ENCODE measurements at regions not wholly inside any gene's neighbourhood (a gene's known extent, or its start where the extent isn't known, plus 50 kb on each side); places are given as distances from the start of the nearest gene placed in this dataset.

DNA sequence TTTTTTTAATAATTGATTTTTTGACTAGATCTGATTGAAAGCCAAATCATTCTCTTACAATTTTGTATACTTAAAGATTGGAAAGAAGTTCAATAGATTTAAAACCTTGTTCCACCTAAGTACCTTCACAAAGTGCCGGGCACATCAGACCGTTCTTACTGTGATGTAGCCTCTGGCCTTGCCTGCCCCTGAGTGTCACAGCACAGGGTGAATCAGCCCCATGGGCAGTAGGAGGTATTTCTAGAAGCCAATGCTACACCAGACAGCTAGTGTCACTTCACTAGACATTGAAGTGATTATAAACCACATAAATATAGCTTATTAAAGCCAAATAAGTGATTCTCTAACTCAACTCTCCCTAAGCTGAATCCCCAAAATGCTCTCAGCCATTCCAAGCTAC, 131.3 kb downstream of the LACC1 start:
- TF ChIP-seq MTA1 (CRISPR knock-in tag; IDR thresholded peaks at IDR 0.05; ENCODE audit: borderline replicate concordance) = no peak
- TF ChIP-seq, protein P1, sequence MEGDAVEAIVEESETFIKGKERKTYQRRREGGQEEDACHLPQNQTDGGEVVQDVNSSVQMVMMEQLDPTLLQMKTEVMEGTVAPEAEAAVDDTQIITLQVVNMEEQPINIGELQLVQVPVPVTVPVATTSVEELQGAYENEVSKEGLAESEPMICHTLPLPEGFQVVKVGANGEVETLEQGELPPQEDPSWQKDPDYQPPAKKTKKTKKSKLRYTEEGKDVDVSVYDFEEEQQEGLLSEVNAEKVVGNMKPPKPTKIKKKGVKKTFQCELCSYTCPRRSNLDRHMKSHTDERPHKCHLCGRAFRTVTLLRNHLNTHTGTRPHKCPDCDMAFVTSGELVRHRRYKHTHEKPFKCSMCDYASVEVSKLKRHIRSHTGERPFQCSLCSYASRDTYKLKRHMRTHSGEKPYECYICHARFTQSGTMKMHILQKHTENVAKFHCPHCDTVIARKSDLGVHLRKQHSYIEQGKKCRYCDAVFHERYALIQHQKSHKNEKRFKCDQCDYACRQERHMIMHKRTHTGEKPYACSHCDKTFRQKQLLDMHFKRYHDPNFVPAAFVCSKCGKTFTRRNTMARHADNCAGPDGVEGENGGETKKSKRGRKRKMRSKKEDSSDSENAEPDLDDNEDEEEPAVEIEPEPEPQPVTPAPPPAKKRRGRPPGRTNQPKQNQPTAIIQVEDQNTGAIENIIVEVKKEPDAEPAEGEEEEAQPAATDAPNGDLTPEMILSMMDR (CRISPR knock-in tag; IDR thresholded peaks at IDR 0.05) = no peak
- TF ChIP-seq, protein P2, sequence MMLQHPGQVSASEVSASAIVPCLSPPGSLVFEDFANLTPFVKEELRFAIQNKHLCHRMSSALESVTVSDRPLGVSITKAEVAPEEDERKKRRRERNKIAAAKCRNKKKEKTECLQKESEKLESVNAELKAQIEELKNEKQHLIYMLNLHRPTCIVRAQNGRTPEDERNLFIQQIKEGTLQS (CRISPR knock-in tag; IDR thresholded peaks at IDR 0.05) = no peak
- TF ChIP-seq POLR2AphosphoS2 (IDR thresholded peaks at IDR 0.05; ENCODE audit: low read depth, low read length) = no peak
